ENCODE measurements at regions not wholly inside any gene's neighbourhood (a gene's known extent, or its start where the extent isn't known, plus 50 kb on each side); places are given as distances from the start of the nearest gene placed in this dataset.

- no peak overlapping the region for H3K4me3 ChIP-seq (ENCODE audit: low read depth, low read length)
- no peak for DNase-seq (ENCODE audit: low read depth)
These were observed 103.6 kb upstream of the NEO1 start for GRCh38 chr15:72948662-72949061.

GRCh38 chr15:72947709-72948108 lies 104.6 kb upstream of the NEO1 start:
- TF ChIP-seq MYC (IDR thresholded peaks at IDR 0.05; ENCODE audit: low read depth, low read length) (no peak), CTCF (IDR thresholded peaks at IDR 0.05; ENCODE audit: low read depth, low read length) (no peak), MAX (IDR thresholded peaks at IDR 0.05; ENCODE audit: low read depth, low read length) (no peak), POLR2A (IDR thresholded peaks at IDR 0.05; ENCODE audit: extremely low read depth, insufficient read length) (no peak)
- H3K4me3 ChIP-seq (ENCODE audit: low read depth, low read length), result no peak overlapping the region
- no peak for DNase-seq (ENCODE audit: low read depth)

More at GRCh38 chr15:72948662-72949061, 103.6 kb upstream of the NEO1 start:
- TF ChIP-seq MYC (IDR thresholded peaks at IDR 0.05; ENCODE audit: low read depth, low read length) (no peak), MAX (IDR thresholded peaks at IDR 0.05; ENCODE audit: low read depth, low read length) (no peak), CTCF (IDR thresholded peaks at IDR 0.05; ENCODE audit: low read depth, low read length) (no peak), POLR2A (IDR thresholded peaks at IDR 0.05; ENCODE audit: extremely low read depth, insufficient read length) (no peak)

- DNase-seq (ENCODE audit: low read depth), result no peak
- no peak overlapping the region for H3K4me3 ChIP-seq (ENCODE audit: low read depth, low read length)
- TF ChIP-seq MAX (IDR thresholded peaks at IDR 0.05; ENCODE audit: low read depth, low read length), result no peak
- TF ChIP-seq POLR2A (IDR thresholded peaks at IDR 0.05; ENCODE audit: extremely low read depth, insufficient read length), result no peak
- TF ChIP-seq CTCF (IDR thresholded peaks at IDR 0.05; ENCODE audit: low read depth, low read length), result no peak
- TF ChIP-seq MYC (IDR thresholded peaks at IDR 0.05; ENCODE audit: low read depth, low read length), result no peak
These were observed 107.7 kb upstream of the NEO1 start for GRCh38 chr15:72944565-72944964.

- H3K4me3 ChIP-seq (ENCODE audit: low read depth, low read length), result no peak overlapping the region
- no peak for DNase-seq (ENCODE audit: low read depth)
- TF ChIP-seq CTCF (IDR thresholded peaks at IDR 0.05; ENCODE audit: low read depth, low read length), result no peak
- TF ChIP-seq POLR2A (IDR thresholded peaks at IDR 0.05; ENCODE audit: extremely low read depth, insufficient read length), result no peak
- TF ChIP-seq MYC (IDR thresholded peaks at IDR 0.05; ENCODE audit: low read depth, low read length), result no peak
- TF ChIP-seq MAX (IDR thresholded peaks at IDR 0.05; ENCODE audit: low read depth, low read length), result no peak
These were observed 112.0 kb upstream of the NEO1 start for GRCh38 chr15:72940229-72940622.

- no peak for TF ChIP-seq MAX (IDR thresholded peaks at IDR 0.05; ENCODE audit: low read depth, low read length)
- no peak for TF ChIP-seq MYC (IDR thresholded peaks at IDR 0.05; ENCODE audit: low read depth, low read length)
- TF ChIP-seq POLR2A (IDR thresholded peaks at IDR 0.05; ENCODE audit: extremely low read depth, insufficient read length), result no peak
- no peak for TF ChIP-seq CTCF (IDR thresholded peaks at IDR 0.05; ENCODE audit: low read depth, low read length)
- no peak overlapping the region for H3K4me3 ChIP-seq (ENCODE audit: low read depth, low read length)
- DNase-seq (ENCODE audit: low read depth), result no peak
These were observed 112.6 kb upstream of the NEO1 start for GRCh38 chr15:72939514-72940228.
